ENCODE measurements at regions not wholly inside any gene's neighbourhood (a gene's known extent, or its start where the extent isn't known, plus 50 kb on each side); places are given as distances from the start of the nearest gene placed in this dataset.

DNA sequence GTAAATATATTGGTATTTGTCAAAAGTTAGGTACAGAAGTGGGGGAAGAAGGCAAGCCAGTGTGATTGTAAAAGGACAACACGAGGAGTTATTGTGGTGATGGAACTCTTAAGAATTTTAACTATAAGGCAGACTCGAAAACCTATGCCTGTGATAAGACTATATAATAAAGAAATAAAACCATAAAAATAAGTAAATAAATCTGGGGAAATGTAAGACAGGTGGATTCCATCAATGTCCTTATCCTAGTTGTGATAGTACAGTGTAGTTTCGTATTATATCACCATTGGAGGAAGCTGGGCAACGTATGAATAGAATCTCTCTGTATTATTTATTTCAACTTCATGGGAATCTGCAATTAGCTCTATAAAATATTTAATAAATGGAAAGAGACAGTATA is 395.7 kb downstream of the CDC14C start:
- TF ChIP-seq POLR2AphosphoS5 (IDR thresholded peaks at IDR 0.05) (no peak), POLR2A (IDR thresholded peaks at IDR 0.05) (no peak)

Measured in upper lobe of left lung (tissue), 4 donors.